Right lung (tissue), 2 donors: ENCODE measurements at regions not wholly inside any gene's neighbourhood (a gene's known extent, or its start where the extent isn't known, plus 50 kb on each side); places are given as distances from the start of the nearest gene placed in this dataset.
"Not testable (repeated sequence)": the region's sequence is repeated elsewhere in the genome, so short reads cannot be mapped to it uniquely, and the experiment has no call there.

Experiments
- DNase-seq, 2 donors: peaks; one replicate each; pipeline ENCODE4 v3.0.0-alpha.2; 2013

GRCh38 chr12:131454418-131455217 lies 256.3 kb upstream of the SFSWAP start:
- peak; percentile 16 to 19 for DNase-seq

GRCh38 chr12:131455218-131455506 lies 255.7 kb upstream of the SFSWAP start:
- no peak for DNase-seq

GRCh38 chr12:131455581-131456110 lies 255.2 kb upstream of the SFSWAP start:
- no peak for DNase-seq

GRCh38 chr12:131456301-131457027 lies 254.4 kb upstream of the SFSWAP start:
- DNase-seq: no peak

- no peak for DNase-seq
Observed at GRCh38 chr12:131457028-131457310, 253.9 kb upstream of the SFSWAP start.

- no peak for DNase-seq
Observed at GRCh38 chr12:131457331-131458047, 253.4 kb upstream of the SFSWAP start.

GRCh38 chr12:131458048-131458374 lies 252.9 kb upstream of the SFSWAP start:
- no peak for DNase-seq

- DNase-seq: no peak
Observed at GRCh38 chr12:131458931-131459772, 251.7 kb upstream of the SFSWAP start.

GRCh38 chr12:131459773-131460365 lies 251.0 kb upstream of the SFSWAP start:
- no peak for DNase-seq

- no peak for DNase-seq
Observed at GRCh38 chr12:131460520-131460919, 250.4 kb upstream of the SFSWAP start.

- DNase-seq: no peak
Observed at GRCh38 chr12:131461096-131461495, 249.8 kb upstream of the SFSWAP start.

- DNase-seq: no peak
Observed at GRCh38 chr12:131463174-131463573, 247.7 kb upstream of the SFSWAP start.

GRCh38 chr12:131464081-131464480 lies 246.8 kb upstream of the SFSWAP start:
- DNase-seq: no peak

GRCh38 chr12:131466306-131466705 lies 244.6 kb upstream of the SFSWAP start:
- no peak for DNase-seq

GRCh38 chr12:131466932-131467331 lies 244.0 kb upstream of the SFSWAP start:
- no peak for DNase-seq

GRCh38 chr12:131468206-131468605 lies 242.7 kb upstream of the SFSWAP start:
- no peak for DNase-seq

- DNase-seq: not testable (repeated sequence)
Observed at GRCh38 chr12:131469945-131470344, 240.9 kb upstream of the SFSWAP start.

GRCh38 chr12:131471271-131471905 lies 239.5 kb upstream of the SFSWAP start:
- no peak for DNase-seq

GRCh38 chr12:131471946-131472732 lies 238.8 kb upstream of the SFSWAP start:
- DNase-seq: no peak

GRCh38 chr12:131473261-131473660 lies 237.6 kb upstream of the SFSWAP start:
- DNase-seq: no peak
